GM12891 (cell line): ENCODE measurements at regions not wholly inside any gene's neighbourhood (a gene's known extent, or its start where the extent isn't known, plus 50 kb on each side); places are given as distances from the start of the nearest gene placed in this dataset.

Experiments
- POLR2A ChIP-seq: IDR thresholded peaks from 2 replicates; pipeline ENCODE4 v1.6.1; 2011; ENCODE audit warnings: low read depth, low read length, control low read depth
- POLR2AphosphoS5 ChIP-seq: IDR thresholded peaks from 2 replicates; pipeline ENCODE4 v1.6.1; 2011; ENCODE audit warnings: low read depth, low read length, control low read depth

GRCh38 chr16:55184052-55184451 lies 140.0 kb upstream of the IRX6 start:
- no peak for TF ChIP-seq POLR2A
- no peak for TF ChIP-seq POLR2AphosphoS5
